Activated T-cell treated with anti-CD3 and anti-CD28 coated beads, Interleukin-2, amount 50 U/mL, for 4 hours (primary cell): ENCODE measurements at regions not wholly inside any gene's neighbourhood (a gene's known extent, or its start where the extent isn't known, plus 50 kb on each side); places are given as distances from the start of the nearest gene placed in this dataset.
"Not testable (repeated sequence)": the region's sequence is repeated elsewhere in the genome, so short reads cannot be mapped to it uniquely, and the experiment has no call there.

ENCODE experiments used
- ATAC-seq, 2 donors: fragments of 200-7000 bp; cut with Tn5 transposase; one replicate each; pipeline ENCODE4 v1.10.0; 2021
- DNase-seq: peaks from one replicate; pipeline ENCODE4 v3.0.0-alpha.2; 2020
- H3K27me3 Mint-ChIP-seq: one replicate; pipeline ENCODE4 v1.8.0; 2021; ENCODE audit warnings: low read depth, mixed read lengths
- H3K36me3 Mint-ChIP-seq: one replicate; pipeline ENCODE4 v1.8.0; 2022; ENCODE audit warnings: mixed read lengths; ENCODE audit not compliant: insufficient read depth
- H3K4me1 Mint-ChIP-seq: one replicate; pipeline ENCODE4 v1.8.0; 2021; ENCODE audit warnings: low read depth, mixed read lengths
- H3K4me3 Mint-ChIP-seq: one replicate; pipeline ENCODE4 v1.8.0; 2021; ENCODE audit warnings: mild to moderate bottlenecking, moderate library complexity, mixed read lengths
- H3K9me3 Mint-ChIP-seq: one replicate; pipeline ENCODE4 v1.8.0; 2021; ENCODE audit warnings: mixed read lengths

GRCh38 chr14:85907536-85907935 lies 377.6 kb downstream of the FLRT2 start:
- H3K9me3 Mint-ChIP-seq, result no peaks in the 10 kb centered on the region
- H3K27me3 Mint-ChIP-seq, result peaks cover 5% of the 10 kb centered on the region
- ATAC-seq (no peak), DNase-seq (no peak)
- no peaks in the 10 kb centered on the region for H3K36me3 Mint-ChIP-seq
- H3K4me3 Mint-ChIP-seq, result no peak overlapping the region
- no peaks in the 10 kb centered on the region for H3K4me1 Mint-ChIP-seq

- H3K4me3 Mint-ChIP-seq, result no peak overlapping the region
- H3K27me3 Mint-ChIP-seq, result no peaks in the 10 kb centered on the region
- no peak for ATAC-seq
- no peaks in the 10 kb centered on the region for H3K4me1 Mint-ChIP-seq
- H3K36me3 Mint-ChIP-seq, result no peaks in the 10 kb centered on the region
- DNase-seq, result no peak
- H3K9me3 Mint-ChIP-seq, result no peaks in the 10 kb centered on the region
Observed at GRCh38 chr14:85897808-85898207, 367.9 kb downstream of the FLRT2 start.

GRCh38 chr14:85895603-85896002 lies 365.7 kb downstream of the FLRT2 start:
- Mint-ChIP-seq H3K27me3 (no peaks in the 10 kb centered on the region), H3K4me3 (no peak overlapping the region), H3K9me3 (no peaks in the 10 kb centered on the region), H3K36me3 (no peaks in the 10 kb centered on the region), H3K4me1 (no peaks in the 10 kb centered on the region)
- no peak for ATAC-seq
- DNase-seq, result no peak

GRCh38 chr14:85892251-85892650 lies 362.3 kb downstream of the FLRT2 start:
- Mint-ChIP-seq H3K9me3 (no peaks in the 10 kb centered on the region), H3K4me3 (no peak overlapping the region)
- ATAC-seq, result no peak

GRCh38 chr14:85883966-85884365 lies 354.0 kb downstream of the FLRT2 start:
- Mint-ChIP-seq H3K27me3 (no peaks in the 10 kb centered on the region), H3K9me3 (no peaks in the 10 kb centered on the region), H3K4me3 (no peak overlapping the region), H3K4me1 (no peaks in the 10 kb centered on the region), H3K36me3 (no peaks in the 10 kb centered on the region)
- DNase-seq (no peak), ATAC-seq (no peak)

More at GRCh38 chr14:85892251-85892650, 362.3 kb downstream of the FLRT2 start:
- no peaks in the 10 kb centered on the region for H3K4me1 Mint-ChIP-seq
- DNase-seq, result no peak
- H3K27me3 Mint-ChIP-seq, result no peaks in the 10 kb centered on the region
- H3K36me3 Mint-ChIP-seq, result no peaks in the 10 kb centered on the region

- no peak for ATAC-seq
Observed at GRCh38 chr14:85883101-85883500, 353.2 kb downstream of the FLRT2 start.

GRCh38 chr14:85881935-85882334 lies 352.0 kb downstream of the FLRT2 start:
- Mint-ChIP-seq H3K9me3 (no peaks in the 10 kb centered on the region), H3K36me3 (no peaks in the 10 kb centered on the region), H3K4me3 (no peak overlapping the region), H3K27me3 (no peaks in the 10 kb centered on the region), H3K4me1 (no peaks in the 10 kb centered on the region)
- DNase-seq (no peak), ATAC-seq (no peak)

More at GRCh38 chr14:85883101-85883500, 353.2 kb downstream of the FLRT2 start:
- H3K27me3 Mint-ChIP-seq, result no peaks in the 10 kb centered on the region
- no peaks in the 10 kb centered on the region for H3K9me3 Mint-ChIP-seq
- no peaks in the 10 kb centered on the region for H3K36me3 Mint-ChIP-seq
- H3K4me1 Mint-ChIP-seq, result no peaks in the 10 kb centered on the region
- no peak overlapping the region for H3K4me3 Mint-ChIP-seq
- DNase-seq, result no peak

- Mint-ChIP-seq H3K9me3 (no peaks in the 10 kb centered on the region), H3K4me3 (no peak overlapping the region), H3K4me1 (no peaks in the 10 kb centered on the region), H3K27me3 (no peaks in the 10 kb centered on the region), H3K36me3 (no peaks in the 10 kb centered on the region)
- ATAC-seq (no peak), DNase-seq (no peak)
Observed at GRCh38 chr14:85878874-85879273, 348.9 kb downstream of the FLRT2 start.

- no peak overlapping the region for H3K4me3 Mint-ChIP-seq
- H3K27me3 Mint-ChIP-seq, result peaks cover 2% of the 10 kb centered on the region
- H3K9me3 Mint-ChIP-seq, result peaks cover 4% of the 10 kb centered on the region
- no peaks in the 10 kb centered on the region for H3K36me3 Mint-ChIP-seq
- H3K4me1 Mint-ChIP-seq, result no peaks in the 10 kb centered on the region
- ATAC-seq, result no peak
- no peak for DNase-seq
Observed at GRCh38 chr14:85873006-85873405, 343.1 kb downstream of the FLRT2 start.

GRCh38 chr14:85867450-85867849 lies 337.5 kb downstream of the FLRT2 start:
- no peak for DNase-seq
- peaks cover 4% of the 10 kb centered on the region for H3K9me3 Mint-ChIP-seq
- H3K36me3 Mint-ChIP-seq, result no peaks in the 10 kb centered on the region
- no peaks in the 10 kb centered on the region for H3K27me3 Mint-ChIP-seq
- no peak overlapping the region for H3K4me3 Mint-ChIP-seq
- no peaks in the 10 kb centered on the region for H3K4me1 Mint-ChIP-seq
- ATAC-seq, result no peak

- H3K4me1 Mint-ChIP-seq, result no peaks in the 10 kb centered on the region
- no peaks in the 10 kb centered on the region for H3K27me3 Mint-ChIP-seq
- DNase-seq, result no peak
- peaks cover 4% of the 10 kb centered on the region for H3K9me3 Mint-ChIP-seq
- no peak for ATAC-seq
- H3K4me3 Mint-ChIP-seq, result no peak overlapping the region
- no peaks in the 10 kb centered on the region for H3K36me3 Mint-ChIP-seq
Observed at GRCh38 chr14:85865701-85866100, 335.8 kb downstream of the FLRT2 start.

- H3K9me3 Mint-ChIP-seq, result no peaks in the 10 kb centered on the region
- H3K36me3 Mint-ChIP-seq, result no peaks in the 10 kb centered on the region
- DNase-seq (no peak), ATAC-seq (no peak)
- no peaks in the 10 kb centered on the region for H3K4me1 Mint-ChIP-seq
- peaks cover 4% of the 10 kb centered on the region for H3K27me3 Mint-ChIP-seq
- no peak overlapping the region for H3K4me3 Mint-ChIP-seq
Observed at GRCh38 chr14:85858634-85859033, 328.7 kb downstream of the FLRT2 start.

- DNase-seq (no peak), ATAC-seq (no peak)
- Mint-ChIP-seq H3K36me3 (no peaks in the 10 kb centered on the region), H3K9me3 (no peaks in the 10 kb centered on the region), H3K27me3 (peaks cover 4% of the 10 kb centered on the region), H3K4me1 (no peaks in the 10 kb centered on the region), H3K4me3 (no peak overlapping the region)
Observed at GRCh38 chr14:85856430-85856829, 326.5 kb downstream of the FLRT2 start.

GRCh38 chr14:85853996-85854526 lies 324.1 kb downstream of the FLRT2 start:
- no peak overlapping the region for H3K4me3 Mint-ChIP-seq
- no peak for DNase-seq
- H3K36me3 Mint-ChIP-seq, result no peaks in the 10 kb centered on the region
- H3K4me1 Mint-ChIP-seq, result no peaks in the 10 kb centered on the region
- no peaks in the 10 kb centered on the region for H3K9me3 Mint-ChIP-seq
- ATAC-seq, result no peak
- H3K27me3 Mint-ChIP-seq, result peaks cover 2% of the 10 kb centered on the region

- H3K27me3 Mint-ChIP-seq, result no peaks in the 10 kb centered on the region
- H3K4me3 Mint-ChIP-seq, result no peak overlapping the region
- H3K4me1 Mint-ChIP-seq, result no peaks in the 10 kb centered on the region
- H3K9me3 Mint-ChIP-seq, result no peaks in the 10 kb centered on the region
- DNase-seq (no peak), ATAC-seq (no peak)
- no peaks in the 10 kb centered on the region for H3K36me3 Mint-ChIP-seq
Observed at GRCh38 chr14:85852906-85853305, 323.0 kb downstream of the FLRT2 start.

GRCh38 chr14:85852123-85852522 lies 322.2 kb downstream of the FLRT2 start:
- not testable (repeated sequence) for H3K4me1 Mint-ChIP-seq, H3K9me3 Mint-ChIP-seq, DNase-seq, H3K27me3 Mint-ChIP-seq, H3K36me3 Mint-ChIP-seq, H3K4me3 Mint-ChIP-seq, ATAC-seq
